GM19455 (cell line): ENCODE measurements at regions not wholly inside any gene's neighbourhood (a gene's known extent, or its start where the extent isn't known, plus 50 kb on each side); places are given as distances from the start of the nearest gene placed in this dataset.
"Not testable (repeated sequence)": the region's sequence is repeated elsewhere in the genome, so short reads cannot be mapped to it uniquely, and the experiment has no call there.

Experiments used
- ATAC-seq: cut with Tn5 transposase; IDR thresholded peaks from one replicate; pipeline ENCODE4 v1.9.1; 2021; ENCODE audit not compliant: unreplicated experiment

DNA sequence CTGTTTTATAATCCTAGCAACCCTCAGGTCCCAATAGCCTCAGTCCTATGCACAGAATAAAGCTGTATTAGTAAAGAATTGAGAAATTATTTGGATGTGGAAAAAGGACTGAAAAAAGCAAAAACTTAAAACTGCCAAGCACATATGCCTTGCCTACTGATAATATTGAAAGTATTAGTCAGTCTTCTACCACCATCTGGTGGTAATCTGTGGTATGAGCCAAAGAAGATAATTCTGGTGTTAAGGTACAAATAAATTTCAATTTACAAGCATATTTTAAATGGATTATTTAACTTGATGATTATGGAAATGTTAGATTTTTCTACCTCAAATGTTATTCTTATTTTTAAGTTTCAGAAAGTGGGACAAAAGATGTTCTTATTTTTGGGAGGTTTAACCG lies 460.3 kb upstream of the KLHL1 start:
- ATAC-seq, result peak; percentile 79

GRCh38 chr13:70544706-70545105 lies 436.5 kb upstream of the KLHL1 start:
- no peak for ATAC-seq

DNA sequence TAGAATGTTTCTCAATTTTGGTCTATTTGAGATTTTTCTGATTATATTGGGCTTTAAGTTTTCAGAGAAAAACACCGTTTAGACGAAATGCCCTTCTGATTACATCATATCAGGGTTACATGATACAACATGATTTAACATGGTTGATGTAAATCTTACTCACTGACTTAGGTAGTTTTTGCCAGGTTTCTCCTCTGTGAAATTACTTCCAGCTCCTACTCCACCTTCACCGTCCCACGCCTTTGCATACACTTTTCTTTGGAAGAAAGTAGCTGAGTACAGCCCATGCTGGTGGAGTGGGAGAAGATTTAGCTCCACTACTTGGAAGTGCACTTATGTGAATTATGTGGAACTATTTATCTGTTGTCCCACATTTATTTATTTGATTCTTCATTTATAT lies 433.2 kb upstream of the KLHL1 start:
- ATAC-seq, result no peak

DNA sequence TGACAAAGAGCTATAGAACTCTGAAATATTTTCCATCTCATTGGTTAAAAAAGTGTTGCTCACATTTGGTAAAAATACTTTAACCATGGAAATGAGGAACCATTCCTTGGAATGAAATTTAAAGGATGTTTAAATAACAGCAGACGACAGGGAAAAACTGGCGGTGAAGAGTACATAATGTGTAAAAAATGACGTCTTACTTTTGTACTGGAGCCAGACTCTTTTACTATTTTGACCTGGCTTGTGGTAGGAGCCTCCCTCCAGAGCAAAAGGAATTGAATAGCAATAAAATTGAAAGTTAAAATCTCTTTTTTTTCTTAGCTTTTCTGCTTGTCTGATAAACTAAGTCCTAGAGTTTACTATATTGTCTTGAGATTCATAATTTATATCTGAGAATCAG lies 426.2 kb upstream of the KLHL1 start:
- ATAC-seq, result no peak

DNA sequence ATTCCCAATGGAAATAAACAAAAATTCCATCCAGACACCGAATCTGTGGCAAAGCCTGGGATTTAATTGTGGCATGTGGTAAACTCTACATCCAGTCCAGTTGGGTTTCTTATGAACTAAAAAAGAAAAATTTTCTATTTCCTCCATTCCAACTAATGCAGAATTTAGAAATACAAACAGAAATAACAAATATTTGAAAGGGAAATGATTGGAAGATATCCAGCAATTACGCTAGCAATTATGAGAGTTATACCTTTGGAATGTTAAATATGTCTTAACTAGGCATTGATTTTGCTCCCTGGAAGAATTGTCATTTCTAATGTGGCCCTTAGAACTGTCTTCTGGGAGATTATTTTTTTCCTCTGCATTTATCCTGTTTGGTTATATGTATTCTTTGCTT lies 421.4 kb upstream of the KLHL1 start:
- ATAC-seq, result no peak

- ATAC-seq, result no peak
These were observed 419.3 kb upstream of the KLHL1 start for GRCh38 chr13:70527599-70527998.

DNA sequence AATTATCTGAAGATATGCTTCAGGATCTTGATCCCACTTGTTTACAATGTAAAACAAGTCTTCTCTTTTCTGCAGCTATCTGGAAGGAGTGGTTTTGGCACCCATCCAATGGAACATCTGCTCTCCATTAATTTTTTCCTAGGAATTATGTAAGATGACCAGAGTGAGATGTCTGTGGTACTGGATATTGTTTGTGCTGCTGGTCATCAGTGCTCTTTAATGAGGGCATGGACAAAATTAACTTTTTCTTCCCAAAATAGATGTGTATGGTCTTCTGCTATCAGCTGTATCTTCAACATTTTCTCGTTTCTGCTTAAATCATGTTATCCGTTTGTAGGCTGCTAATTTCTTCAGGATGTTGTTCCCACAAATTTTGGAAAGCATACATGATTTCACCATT lies 415.4 kb upstream of the KLHL1 start:
- no peak for ATAC-seq

DNA sequence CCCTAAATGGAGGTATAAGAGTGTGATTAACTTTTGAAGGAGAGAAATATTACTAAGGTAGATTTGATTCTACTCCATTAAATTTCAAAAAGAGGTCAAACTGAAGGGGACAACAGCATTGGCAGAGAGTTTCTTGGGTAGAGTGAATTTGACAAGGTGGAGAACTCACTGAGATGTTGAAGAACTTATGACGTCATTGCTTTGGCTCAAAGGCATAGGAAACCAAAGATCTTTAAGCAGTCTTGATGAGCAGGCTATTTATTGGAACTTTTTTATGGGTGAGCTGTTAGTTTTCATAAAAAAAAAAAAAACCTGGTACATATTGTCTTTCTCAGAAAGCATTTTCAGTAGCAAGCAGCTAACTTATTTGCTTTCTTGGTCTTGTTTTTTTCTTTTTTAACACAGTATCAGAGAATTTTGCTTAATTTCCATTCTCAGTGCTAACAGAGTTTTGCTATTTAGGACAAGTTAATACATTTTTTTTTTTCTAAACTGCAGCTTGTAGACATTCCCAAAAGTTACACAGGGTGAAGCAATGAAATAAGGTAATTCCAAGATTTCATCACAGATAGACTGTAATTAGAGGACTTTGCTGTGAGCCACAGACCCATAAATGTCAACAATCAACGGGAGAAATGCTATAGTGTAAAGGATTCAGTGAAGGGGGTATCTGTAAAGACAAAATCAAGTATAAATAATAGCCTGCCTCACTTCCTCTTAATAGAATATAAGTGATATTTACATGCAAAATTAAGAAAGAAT lies 412.2 kb upstream of the KLHL1 start:
- ATAC-seq, result no peak

- no peak for ATAC-seq
These were observed 409.8 kb upstream of the KLHL1 start for GRCh38 chr13:70518081-70518480.

GRCh38 chr13:70516226-70516625 lies 408.0 kb upstream of the KLHL1 start:
- no peak for ATAC-seq

DNA sequence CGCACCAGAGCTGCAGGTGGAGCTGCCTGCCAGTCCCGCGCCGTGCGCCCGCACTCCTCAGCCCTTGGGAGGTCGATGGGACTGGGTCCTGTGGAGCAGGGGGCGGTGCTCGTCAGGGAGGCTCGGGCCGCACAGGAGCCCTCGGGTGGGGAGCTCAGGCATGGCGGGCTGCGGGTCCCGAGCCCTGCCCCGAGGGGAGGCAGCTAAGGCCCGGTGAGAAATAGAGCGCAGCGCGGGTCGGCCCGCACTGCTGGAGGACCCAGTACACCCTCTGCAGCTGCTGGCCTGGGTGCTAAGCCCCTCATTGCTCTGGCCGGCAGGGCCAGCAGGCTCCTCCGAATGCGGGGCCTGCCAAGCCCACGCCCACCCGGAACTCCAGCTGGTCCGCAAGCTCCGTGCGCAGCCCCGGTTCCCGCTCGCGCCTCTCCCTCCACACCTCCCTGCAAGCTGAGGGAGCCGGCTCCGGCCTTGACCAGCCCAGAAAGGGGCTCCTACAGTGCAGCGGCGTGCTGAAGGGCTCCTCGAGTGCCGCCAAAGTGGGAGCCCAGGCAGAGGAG lies 403.7 kb upstream of the KLHL1 start:
- not testable (repeated sequence) for ATAC-seq

GRCh38 chr13:70505809-70506208 lies 397.6 kb upstream of the KLHL1 start:
- ATAC-seq, result no peak

GRCh38 chr13:70502944-70503343 lies 394.7 kb upstream of the KLHL1 start:
- no peak for ATAC-seq

DNA sequence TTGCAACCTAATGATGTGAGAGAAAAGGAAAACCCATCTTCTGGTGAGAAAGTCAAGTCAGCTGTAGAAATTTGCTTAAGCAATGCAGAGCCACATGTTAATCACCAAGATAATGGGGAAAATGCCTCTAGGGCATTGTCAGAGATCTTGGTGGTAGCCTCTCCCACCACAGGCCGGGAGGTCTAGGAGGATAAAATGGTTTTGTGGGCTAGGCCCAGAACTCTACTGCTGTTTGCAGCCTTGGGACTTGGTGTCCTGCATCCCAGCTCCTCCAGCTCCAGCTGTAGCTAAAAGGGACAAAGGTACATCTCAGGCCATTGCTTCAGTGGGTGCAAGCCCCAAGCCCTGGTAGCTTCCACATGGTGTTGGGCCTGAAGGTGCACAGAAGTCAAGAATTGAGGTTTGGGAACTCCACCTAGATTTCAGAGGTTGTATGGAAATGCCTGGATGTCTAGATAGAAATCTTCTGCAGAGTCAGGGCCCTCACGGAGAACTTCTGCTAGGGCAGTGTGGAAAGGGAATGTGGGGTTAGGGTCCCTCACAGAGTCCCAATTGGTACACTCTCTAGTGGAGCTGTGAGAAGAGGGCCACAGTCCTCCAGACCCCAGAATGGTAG lies 382.2 kb upstream of the KLHL1 start:
- ATAC-seq, result no peak

- ATAC-seq, result no peak
These were observed 376.7 kb upstream of the KLHL1 start for GRCh38 chr13:70484931-70485330.

GRCh38 chr13:70483599-70484276 lies 375.5 kb upstream of the KLHL1 start:
- ATAC-seq, result no peak

DNA sequence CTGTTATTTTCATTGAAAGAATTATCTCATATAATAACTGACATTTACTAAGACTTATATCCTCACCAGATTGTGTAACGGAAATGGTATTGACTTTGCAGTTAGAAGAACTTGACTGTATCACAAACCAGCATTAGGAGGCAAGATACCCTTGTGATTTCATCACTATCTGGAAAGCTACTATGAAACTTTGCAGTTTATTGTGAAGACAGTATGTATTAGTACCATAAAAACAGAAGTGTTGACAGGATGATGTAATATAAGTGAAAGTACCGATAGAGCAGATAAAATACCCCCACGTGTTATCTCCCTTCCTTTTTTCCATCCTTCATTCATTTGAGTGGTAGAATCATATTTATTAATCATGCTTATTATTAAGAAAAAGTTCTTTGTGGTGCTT lies 365.7 kb upstream of the KLHL1 start:
- no peak for ATAC-seq

- ATAC-seq, result no peak
These were observed 360.8 kb upstream of the KLHL1 start for GRCh38 chr13:70469077-70469476.

DNA sequence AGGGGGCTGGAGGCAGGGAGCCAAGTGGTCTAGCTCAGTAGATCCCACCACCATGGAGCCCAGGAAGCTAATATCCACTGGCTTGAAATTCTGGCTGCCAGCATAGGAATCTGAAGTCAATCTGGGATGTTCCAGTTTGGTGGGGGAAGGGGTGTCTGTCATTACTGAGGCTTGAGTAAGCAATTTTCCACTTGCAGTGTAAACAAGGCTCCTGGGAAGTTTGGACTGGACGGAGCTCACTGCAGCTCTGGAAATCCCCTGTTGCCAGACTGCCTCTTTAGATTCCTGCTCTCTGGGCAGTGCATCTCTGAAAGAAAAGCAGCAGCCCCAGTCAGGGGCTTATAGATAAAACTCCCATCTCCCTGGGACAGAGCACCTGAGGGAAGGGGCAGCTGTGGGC lies 349.2 kb upstream of the KLHL1 start:
- no peak for ATAC-seq

GRCh38 chr13:70448820-70449219 lies 340.6 kb upstream of the KLHL1 start:
- no peak for ATAC-seq

DNA sequence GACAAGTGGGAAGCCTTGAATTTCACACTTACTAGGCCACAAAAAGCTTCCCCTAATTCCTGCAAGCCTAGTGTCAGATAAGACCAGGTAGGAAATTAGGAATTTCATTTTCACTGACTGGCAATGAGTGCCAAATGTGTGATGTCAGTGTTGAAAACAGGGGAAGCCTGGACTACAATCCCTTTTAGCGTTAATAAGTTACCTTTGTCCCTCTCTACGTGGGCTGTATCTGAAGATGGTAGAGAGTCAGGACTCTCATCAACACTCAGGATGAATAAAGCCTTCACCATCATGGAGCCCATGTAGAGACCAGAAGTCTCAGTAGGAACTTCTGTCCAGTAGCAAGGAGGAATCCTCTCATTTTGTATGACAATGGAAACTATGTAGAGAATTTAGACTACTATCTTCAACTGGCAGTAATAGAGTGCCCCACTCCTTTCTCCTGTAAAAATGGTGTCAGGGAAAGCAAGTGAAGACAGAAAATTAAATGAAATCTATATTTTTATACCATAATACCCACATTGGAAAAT lies 324.1 kb upstream of the KLHL1 start:
- ATAC-seq, result no peak

GRCh38 chr13:70430256-70430655 lies 322.0 kb upstream of the KLHL1 start:
- no peak for ATAC-seq
